ENCODE measurements at regions not wholly inside any gene's neighbourhood (a gene's known extent, or its start where the extent isn't known, plus 50 kb on each side); places are given as distances from the start of the nearest gene placed in this dataset.

- DNase-seq, result no peak
Measured at GRCh38 chr16:85294810-85295508, 182.7 kb upstream of the CIBAR2 start.

GRCh38 chr16:85296859-85297660 is 184.8 kb upstream of the CIBAR2 start:
- DNase-seq, result peak; percentile 39

GRCh38 chr16:85297881-85298280 is 185.6 kb upstream of the CIBAR2 start:
- no peak for DNase-seq

- DNase-seq, result no peak
Measured at GRCh38 chr16:85300406-85300968, 188.2 kb upstream of the CIBAR2 start.

GRCh38 chr16:85301231-85301630 is 189.0 kb upstream of the CIBAR2 start:
- no peak for DNase-seq

- no peak for DNase-seq
Measured at GRCh38 chr16:85302018-85302847, 190.0 kb upstream of the CIBAR2 start.

- no peak for DNase-seq
Measured at GRCh38 chr16:85302848-85303353, 190.6 kb upstream of the CIBAR2 start.

- DNase-seq, result peak; percentile 76
Measured at GRCh38 chr16:85303354-85303883, 191.1 kb upstream of the CIBAR2 start.

GRCh38 chr16:85304337-85304736 is 192.1 kb upstream of the CIBAR2 start:
- no peak for DNase-seq

- DNase-seq, result peak; percentile 72
Measured at GRCh38 chr16:85306071-85306792, 194.0 kb upstream of the CIBAR2 start.

GRCh38 chr16:85306793-85307551 is 194.7 kb upstream of the CIBAR2 start:
- no peak for DNase-seq

- no peak for DNase-seq
Measured at GRCh38 chr16:85307552-85308364, 195.5 kb upstream of the CIBAR2 start.

GRCh38 chr16:85308611-85309540 is 196.6 kb upstream of the CIBAR2 start:
- DNase-seq, result no peak

- no peak for DNase-seq
Measured at GRCh38 chr16:85309656-85310587, 197.7 kb upstream of the CIBAR2 start.

- peak; percentile 14 for DNase-seq
Measured at GRCh38 chr16:85310868-85311585, 198.8 kb upstream of the CIBAR2 start.

- DNase-seq, result no peak
Measured at GRCh38 chr16:85311741-85312140, 199.5 kb upstream of the CIBAR2 start.

GRCh38 chr16:85312174-85312573 is 199.9 kb upstream of the CIBAR2 start:
- DNase-seq, result no peak
